GM21717 (cell line): ENCODE measurements at regions not wholly inside any gene's neighbourhood (a gene's known extent, or its start where the extent isn't known, plus 50 kb on each side); places are given as distances from the start of the nearest gene placed in this dataset.

Source experiments
- ATAC-seq: cut with Tn5 transposase; IDR thresholded peaks from one replicate; pipeline ENCODE4 v1.9.1; 2021; ENCODE audit warnings: mild to moderate bottlenecking, moderate library complexity; ENCODE audit not compliant: unreplicated experiment

GRCh38 chr11:104830508-104830907 lies 67.8 kb downstream of the CASP12 start:
- no peak for ATAC-seq

GRCh38 chr11:104830080-104830479 lies 68.2 kb downstream of the CASP12 start:
- no peak for ATAC-seq

DNA sequence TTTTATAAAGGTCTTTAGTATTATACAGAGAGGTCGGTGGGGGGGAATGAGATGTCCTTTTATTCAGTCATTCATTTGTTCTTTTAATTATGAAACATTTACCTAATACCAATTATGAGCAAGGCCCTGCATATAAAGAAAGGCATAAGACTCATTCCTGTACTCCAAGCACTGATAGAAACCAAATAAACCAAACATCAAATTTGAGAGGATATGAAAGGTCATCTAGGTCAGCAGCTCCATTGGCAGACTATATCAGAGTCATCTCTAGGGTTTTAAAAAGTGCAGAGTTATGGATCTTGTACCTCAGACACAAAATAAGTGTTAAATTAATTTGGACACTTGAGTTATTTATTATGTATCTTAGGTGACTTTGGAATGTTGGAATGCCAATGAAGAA lies 71.5 kb downstream of the CASP12 start:
- no peak for ATAC-seq

GRCh38 chr11:104823657-104824056 lies 74.6 kb downstream of the CASP12 start:
- no peak for ATAC-seq

GRCh38 chr11:104820431-104820830 lies 77.8 kb downstream of the CASP12 start:
- no peak for ATAC-seq

DNA sequence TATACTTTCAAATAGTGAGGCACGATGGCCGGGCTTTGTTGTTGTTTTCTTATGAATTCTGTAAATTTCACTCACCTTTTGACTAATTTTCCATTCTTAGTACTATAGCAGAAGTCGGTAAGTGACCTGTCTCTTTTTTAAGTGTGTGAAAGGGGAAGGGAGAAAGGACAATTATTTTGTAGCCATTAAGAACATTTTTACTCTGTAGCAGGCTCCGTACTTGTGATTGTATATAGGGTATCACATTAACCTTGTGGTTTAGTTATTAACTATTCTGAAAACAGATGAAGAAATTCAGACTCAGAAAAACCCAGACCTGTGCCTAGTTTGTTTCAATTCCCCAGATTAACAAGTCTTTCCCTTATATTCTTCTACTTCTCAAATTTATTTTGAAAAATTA lies 78.7 kb downstream of the CASP12 start:
- ATAC-seq, result no peak

DNA sequence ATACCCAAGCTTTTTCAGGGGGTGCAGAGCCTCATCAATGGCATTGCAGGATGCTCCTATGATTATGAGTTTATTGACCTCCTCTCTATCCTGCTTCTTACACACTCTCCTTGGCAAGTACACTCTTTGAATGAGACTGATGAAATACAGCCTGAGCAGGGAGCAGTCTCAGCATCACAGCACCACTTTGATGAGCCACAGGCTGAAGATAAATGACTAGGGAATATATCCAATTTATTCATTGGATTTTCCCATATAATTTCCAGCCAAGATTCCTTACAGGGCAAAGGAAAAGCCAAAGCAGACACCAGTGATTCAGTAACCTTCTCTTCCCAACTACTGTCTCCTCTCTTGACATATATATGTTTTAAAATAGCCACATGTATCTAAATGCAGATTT lies 79.2 kb downstream of the CASP12 start:
- ATAC-seq, result no peak

- no peak for ATAC-seq
Observed at GRCh38 chr11:104817973-104818372, 80.3 kb downstream of the CASP12 start.

GRCh38 chr11:104813532-104813931 lies 84.7 kb downstream of the CASP12 start:
- no peak for ATAC-seq

DNA sequence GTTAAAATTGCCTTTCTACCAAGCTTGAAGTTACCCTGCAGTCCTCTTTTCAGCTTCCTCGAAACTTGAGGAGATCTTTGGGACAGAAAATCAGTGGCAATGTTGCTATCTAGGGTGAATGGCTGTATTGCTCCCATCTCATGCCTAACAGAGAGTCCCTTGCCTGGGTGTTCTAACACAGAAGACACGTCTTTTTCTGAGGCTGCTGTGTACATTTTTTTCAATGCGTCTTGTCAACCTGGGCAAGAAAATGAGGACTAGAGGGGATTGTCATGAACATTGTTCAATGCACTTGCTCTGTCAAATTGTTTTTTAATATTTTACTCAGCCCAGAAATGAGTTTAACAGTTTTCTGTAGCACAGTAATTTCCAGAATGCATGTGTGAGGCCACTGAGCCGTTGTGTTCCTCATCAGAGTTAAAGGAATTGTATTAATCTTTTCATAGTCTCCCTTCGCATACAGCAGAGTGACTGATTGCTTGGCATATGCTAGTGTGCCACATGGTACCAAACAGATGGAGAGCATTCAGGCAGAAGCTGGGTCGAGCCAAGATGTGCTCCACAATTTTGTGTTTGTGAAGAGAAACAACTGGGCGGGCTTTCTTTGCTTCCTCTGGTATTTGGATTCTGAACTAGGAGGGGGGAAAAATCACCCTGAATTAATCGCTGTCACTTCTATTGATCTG lies 86.0 kb downstream of the CASP12 start:
- no peak for ATAC-seq

- no peak for ATAC-seq
Observed at GRCh38 chr11:104803776-104804175, 94.5 kb downstream of the CASP12 start.

DNA sequence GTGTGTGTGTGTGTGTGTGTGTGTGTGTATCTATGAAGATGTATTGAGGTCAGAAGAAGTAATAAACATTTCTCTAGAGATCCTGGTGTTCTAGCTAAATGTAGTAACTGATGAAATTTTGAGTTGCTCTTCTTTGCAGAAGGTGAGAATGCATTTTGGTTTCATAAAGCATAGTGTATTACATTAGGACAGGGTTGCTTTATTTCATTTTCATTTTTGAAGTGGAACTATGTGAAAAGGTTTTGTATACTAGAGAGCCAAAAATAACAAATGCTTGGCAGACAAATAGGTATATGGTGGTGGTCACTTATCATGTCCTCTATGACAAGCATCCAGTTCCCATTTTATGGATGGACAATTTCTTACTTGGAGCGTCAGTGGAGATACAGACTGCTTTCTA lies 99.0 kb downstream of the CASP12 start:
- peak; percentile 98 for ATAC-seq

- peak; percentile 68 for ATAC-seq
Observed at GRCh38 chr11:104798789-104799188, 99.5 kb downstream of the CASP12 start.

DNA sequence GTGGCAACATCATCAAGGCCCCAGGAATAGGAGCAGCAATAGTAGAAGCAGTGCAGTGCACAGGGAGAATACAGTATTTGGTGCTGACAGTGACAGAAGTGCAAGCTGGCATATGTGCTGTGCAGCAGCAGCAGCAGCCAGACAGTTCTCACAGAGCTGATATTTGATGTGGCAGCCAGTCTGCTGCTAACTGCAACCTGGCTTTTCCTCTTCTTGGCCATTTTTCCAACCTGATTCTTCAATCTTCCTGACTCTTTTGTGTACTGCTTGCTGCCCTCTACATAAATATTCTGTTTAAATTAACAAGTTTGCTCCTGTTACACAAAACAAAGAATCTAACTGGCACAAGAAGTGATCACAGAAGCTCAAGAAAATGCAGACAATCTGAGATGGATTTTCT lies 102.0 kb downstream of the CASP12 start:
- ATAC-seq, result no peak

DNA sequence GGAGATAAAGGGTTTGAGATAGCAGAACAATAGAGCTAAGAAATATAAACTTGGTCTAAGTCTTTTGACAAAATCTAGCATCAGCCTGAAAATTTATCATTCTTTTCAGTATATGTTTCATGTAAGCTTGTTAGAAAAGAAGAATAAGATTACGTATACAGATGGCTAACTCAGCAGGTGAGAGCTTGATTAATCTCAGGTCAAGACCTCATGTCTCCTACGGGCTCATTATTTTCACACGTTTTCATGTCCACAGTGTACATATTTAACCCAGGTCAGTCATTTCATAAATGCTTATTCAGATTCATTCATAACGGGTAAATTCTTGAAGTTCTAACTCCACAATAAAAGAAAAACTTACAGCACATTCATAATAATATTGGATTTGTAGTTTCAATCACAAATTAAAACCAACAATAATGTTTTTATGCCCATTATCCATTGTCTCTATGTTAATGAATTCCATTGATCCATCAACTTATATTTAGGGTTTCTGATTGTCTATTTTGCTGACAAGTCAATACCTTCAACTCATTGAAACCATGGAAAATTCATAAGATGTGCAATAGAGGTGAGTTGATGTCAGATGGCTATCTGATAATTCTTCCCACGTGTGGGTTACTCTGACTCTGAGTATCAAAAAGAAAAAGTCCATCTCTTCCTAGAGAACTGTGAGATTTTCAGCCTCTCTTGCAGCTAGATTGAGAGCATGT lies 102.6 kb downstream of the CASP12 start:
- no peak for ATAC-seq

DNA sequence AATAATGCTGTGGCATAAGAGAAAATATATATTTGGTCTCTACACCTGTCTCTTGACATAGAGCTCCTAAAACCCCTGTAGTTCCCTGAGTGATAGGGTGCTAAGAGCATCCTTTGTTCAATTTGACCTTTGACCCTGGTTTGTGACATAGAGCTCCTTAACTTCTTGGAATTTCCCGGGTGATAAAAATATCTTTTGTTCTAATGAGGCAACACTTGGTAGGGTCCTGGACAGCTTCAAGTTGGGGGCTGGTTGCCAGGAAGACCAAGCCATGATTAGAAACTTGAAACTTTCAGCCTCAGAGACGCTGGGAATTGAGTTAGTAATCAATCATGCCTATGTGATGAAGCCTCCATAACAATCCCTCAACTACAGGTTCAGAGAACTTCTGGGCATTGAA lies 105.4 kb downstream of the CASP12 start:
- ATAC-seq, result no peak

DNA sequence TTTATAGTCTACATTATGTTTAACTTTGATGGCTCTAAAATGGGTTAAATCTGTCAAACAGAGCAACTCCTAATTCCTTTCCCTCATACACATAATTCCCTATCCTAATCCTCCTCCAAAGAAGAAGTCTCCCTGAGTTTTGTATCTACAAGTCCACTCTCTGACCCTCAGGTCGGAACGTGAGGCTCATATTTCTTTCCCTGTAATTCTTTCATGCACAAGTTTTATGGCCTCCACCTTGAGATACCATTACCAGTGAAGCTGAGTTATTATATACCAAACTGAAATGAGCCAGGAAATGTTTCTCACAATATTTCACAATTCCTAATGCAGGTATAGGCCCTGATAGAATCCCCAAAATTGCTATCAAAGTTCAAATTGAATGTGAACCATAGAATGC lies 106.4 kb downstream of the CASP12 start:
- no peak for ATAC-seq

DNA sequence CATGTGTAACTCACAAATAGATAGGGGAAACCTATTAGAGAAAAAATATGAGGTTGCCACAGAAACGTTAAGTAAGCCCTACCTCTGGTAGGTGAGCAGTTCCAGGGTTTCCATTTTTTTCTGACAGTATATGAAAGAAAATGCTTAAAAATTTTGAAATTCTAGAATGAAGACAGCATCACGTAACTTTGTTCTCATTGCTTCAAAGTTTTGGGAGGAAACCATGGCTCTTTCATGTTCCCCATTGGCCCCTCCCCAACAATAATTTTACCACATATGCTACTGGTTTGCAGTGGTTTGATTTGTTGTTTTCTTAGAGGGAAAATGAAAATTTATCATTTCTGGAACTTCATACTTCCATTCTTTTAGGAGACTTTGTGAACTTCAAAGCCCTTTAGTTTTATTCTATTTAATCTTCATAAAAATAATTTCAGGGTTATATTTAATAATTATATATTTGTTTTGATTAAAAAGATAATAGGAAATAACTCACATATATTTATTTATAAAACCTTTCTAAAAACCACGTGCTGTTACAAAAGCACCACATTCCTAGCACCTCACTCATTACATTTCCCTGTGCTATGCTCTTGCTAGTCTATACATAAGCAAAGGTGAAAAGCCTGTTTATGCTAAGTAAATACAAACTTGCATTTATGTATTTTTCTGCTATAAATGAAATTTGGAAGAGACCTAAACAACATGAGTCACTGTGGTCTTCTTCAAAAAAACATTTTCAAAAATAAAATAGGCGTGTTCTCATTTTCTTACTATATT lies 113.4 kb downstream of the CASP12 start:
- no peak for ATAC-seq

DNA sequence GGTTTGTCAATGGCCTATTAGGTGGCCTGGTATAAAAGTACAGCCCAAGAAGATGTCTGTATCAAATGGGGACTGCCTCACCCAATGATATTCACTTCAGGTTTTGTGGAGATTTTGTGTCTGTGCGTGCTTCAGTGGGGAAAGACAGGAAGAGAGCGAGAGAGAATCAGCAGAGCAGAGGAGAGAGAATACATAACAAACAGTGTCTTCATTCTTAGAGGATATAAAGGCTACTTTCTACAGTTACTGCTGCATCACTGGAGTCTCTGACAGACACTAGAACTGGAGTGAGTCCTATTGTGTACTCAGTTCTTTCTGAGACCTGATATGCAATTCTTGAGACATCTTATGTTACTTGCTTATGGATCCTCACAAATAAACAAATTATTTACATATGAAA lies 115.0 kb downstream of the CASP12 start:
- no peak for ATAC-seq

- no peak for ATAC-seq
Observed at GRCh38 chr11:104782377-104782754, 115.9 kb downstream of the CASP12 start.

DNA sequence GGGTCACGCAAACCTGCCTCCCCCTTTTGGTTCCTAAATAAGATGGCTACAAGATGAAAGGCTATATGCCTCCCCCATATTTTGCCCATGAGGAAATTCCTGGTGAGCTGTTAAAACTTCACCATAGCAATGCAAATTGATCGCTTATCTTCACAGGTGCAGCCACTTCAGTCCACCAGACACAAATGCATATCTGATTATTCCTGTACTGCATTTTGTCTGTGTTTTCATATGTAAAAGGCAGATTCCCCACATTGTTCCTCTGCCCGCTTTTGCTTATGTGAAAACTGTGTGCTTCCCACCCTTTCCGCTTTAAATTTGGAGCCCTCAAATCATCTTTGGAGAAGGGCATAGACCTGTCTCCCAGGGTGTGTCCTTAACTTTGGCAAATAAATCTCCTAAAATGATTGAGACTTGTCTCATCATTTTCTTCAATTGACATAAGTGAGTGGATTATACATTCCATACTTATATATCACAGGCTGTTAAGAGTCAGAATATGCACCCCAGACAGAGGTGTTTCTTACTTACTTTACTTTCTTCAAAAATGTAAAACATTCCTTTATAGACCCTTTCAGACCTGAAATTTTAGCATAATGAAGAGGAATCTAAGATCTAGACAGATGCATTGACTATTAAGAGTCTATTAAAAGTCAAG lies 116.4 kb downstream of the CASP12 start:
- no peak for ATAC-seq
